ENCODE measurements at regions not wholly inside any gene's neighbourhood (a gene's known extent, or its start where the extent isn't known, plus 50 kb on each side); places are given as distances from the start of the nearest gene placed in this dataset.

DNA sequence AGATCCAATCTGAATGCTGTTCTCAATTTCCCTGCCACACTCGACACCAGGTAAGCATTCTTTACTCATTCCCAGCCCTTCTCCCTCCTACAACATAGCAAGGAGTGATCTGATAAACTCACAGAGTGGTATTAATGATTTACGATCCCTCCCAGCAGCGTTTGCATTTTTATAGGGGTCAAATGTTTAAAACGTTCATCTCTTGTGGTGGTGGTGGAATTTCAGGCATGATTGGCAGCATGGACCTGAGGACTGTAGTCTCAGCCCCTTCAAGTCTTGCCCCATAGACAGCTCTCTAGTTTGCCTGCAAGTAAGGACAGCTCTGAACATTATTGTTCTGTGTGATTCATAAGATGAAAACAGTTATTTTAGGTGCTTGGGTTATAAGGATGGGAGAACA, 565.7 kb downstream of the EFNB2 start (continued):
- TF ChIP-seq, protein P1, sequence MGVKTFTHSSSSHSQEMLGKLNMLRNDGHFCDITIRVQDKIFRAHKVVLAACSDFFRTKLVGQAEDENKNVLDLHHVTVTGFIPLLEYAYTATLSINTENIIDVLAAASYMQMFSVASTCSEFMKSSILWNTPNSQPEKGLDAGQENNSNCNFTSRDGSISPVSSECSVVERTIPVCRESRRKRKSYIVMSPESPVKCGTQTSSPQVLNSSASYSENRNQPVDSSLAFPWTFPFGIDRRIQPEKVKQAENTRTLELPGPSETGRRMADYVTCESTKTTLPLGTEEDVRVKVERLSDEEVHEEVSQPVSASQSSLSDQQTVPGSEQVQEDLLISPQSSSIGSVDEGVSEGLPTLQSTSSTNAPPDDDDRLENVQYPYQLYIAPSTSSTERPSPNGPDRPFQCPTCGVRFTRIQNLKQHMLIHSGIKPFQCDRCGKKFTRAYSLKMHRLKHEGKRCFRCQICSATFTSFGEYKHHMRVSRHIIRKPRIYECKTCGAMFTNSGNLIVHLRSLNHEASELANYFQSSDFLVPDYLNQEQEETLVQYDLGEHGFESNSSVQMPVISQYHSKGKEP (tag by site-specific recombination; IDR thresholded peaks at IDR 0.05), result 0 out of 2 replicates have a peak, but pooled peaks have one; percentile 24
- TF ChIP-seq, protein P2, sequence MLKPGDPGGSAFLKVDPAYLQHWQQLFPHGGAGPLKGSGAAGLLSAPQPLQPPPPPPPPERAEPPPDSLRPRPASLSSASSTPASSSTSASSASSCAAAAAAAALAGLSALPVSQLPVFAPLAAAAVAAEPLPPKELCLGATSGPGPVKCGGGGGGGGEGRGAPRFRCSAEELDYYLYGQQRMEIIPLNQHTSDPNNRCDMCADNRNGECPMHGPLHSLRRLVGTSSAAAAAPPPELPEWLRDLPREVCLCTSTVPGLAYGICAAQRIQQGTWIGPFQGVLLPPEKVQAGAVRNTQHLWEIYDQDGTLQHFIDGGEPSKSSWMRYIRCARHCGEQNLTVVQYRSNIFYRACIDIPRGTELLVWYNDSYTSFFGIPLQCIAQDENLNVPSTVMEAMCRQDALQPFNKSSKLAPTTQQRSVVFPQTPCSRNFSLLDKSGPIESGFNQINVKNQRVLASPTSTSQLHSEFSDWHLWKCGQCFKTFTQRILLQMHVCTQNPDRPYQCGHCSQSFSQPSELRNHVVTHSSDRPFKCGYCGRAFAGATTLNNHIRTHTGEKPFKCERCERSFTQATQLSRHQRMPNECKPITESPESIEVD (tag by site-specific recombination; IDR thresholded peaks at IDR 0.05), result peak; percentile 89
- TF ChIP-seq ZNF555 (tag by site-specific recombination; conservative IDR thresholded peaks at IDR 0.05), result no peak
- peak; percentile 65; the same call in 1 of the 2 replicates for TF ChIP-seq WT1 (tag by site-specific recombination; IDR thresholded peaks at IDR 0.05)
- TF ChIP-seq, protein P3, sequence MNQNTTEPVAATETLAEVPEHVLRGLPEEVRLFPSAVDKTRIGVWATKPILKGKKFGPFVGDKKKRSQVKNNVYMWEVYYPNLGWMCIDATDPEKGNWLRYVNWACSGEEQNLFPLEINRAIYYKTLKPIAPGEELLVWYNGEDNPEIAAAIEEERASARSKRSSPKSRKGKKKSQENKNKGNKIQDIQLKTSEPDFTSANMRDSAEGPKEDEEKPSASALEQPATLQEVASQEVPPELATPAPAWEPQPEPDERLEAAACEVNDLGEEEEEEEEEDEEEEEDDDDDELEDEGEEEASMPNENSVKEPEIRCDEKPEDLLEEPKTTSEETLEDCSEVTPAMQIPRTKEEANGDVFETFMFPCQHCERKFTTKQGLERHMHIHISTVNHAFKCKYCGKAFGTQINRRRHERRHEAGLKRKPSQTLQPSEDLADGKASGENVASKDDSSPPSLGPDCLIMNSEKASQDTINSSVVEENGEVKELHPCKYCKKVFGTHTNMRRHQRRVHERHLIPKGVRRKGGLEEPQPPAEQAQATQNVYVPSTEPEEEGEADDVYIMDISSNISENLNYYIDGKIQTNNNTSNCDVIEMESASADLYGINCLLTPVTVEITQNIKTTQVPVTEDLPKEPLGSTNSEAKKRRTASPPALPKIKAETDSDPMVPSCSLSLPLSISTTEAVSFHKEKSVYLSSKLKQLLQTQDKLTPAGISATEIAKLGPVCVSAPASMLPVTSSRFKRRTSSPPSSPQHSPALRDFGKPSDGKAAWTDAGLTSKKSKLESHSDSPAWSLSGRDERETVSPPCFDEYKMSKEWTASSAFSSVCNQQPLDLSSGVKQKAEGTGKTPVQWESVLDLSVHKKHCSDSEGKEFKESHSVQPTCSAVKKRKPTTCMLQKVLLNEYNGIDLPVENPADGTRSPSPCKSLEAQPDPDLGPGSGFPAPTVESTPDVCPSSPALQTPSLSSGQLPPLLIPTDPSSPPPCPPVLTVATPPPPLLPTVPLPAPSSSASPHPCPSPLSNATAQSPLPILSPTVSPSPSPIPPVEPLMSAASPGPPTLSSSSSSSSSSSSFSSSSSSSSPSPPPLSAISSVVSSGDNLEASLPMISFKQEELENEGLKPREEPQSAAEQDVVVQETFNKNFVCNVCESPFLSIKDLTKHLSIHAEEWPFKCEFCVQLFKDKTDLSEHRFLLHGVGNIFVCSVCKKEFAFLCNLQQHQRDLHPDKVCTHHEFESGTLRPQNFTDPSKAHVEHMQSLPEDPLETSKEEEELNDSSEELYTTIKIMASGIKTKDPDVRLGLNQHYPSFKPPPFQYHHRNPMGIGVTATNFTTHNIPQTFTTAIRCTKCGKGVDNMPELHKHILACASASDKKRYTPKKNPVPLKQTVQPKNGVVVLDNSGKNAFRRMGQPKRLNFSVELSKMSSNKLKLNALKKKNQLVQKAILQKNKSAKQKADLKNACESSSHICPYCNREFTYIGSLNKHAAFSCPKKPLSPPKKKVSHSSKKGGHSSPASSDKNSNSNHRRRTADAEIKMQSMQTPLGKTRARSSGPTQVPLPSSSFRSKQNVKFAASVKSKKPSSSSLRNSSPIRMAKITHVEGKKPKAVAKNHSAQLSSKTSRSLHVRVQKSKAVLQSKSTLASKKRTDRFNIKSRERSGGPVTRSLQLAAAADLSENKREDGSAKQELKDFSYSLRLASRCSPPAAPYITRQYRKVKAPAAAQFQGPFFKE (tag by site-specific recombination; IDR thresholded peaks at IDR 0.05; ENCODE audit: borderline replicate concordance), result no peak
- no peak for TF ChIP-seq ZNF133 (tag by site-specific recombination; IDR thresholded peaks at IDR 0.05)
- TF ChIP-seq ZBTB17 (tag by site-specific recombination; IDR thresholded peaks at IDR 0.05), result 0 out of 2 replicates have a peak, but pooled peaks have one; percentile 40
- TF ChIP-seq, protein P4, sequence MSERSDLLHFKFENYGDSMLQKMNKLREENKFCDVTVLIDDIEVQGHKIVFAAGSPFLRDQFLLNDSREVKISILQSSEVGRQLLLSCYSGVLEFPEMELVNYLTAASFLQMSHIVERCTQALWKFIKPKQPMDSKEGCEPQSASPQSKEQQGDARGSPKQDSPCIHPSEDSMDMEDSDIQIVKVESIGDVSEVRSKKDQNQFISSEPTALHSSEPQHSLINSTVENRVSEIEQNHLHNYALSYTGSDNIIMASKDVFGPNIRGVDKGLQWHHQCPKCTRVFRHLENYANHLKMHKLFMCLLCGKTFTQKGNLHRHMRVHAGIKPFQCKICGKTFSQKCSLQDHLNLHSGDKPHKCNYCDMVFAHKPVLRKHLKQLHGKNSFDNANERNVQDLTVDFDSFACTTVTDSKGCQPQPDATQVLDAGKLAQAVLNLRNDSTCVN (tag by site-specific recombination; optimal IDR thresholded peaks at IDR 0.05), result no peak
- peak; percentile 93 for TF ChIP-seq HOXD13 (CRISPR knock-in tag; IDR thresholded peaks at IDR 0.05; ENCODE audit: borderline replicate concordance)

DNA sequence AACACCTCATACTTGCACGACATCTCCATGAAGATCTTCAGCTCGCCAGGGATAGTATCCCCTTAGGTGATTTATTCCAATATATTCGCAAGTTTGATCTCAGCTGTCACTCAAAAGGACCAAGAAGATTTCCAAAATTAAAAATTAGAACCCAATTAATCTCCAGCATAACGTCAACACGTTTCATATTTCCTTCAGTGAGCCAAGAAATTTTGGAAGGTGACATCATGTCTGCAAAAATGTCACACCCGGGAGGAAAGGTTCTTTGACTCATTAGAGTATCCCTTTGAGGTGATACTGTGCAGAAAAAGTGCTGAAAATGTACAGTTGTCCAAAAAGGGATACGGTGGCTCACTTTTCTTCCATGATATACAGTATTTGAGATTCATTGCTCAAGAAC, 569.6 kb downstream of the EFNB2 start:
- Histone ChIP-seq H3K4me1 (ENCODE audit: control insufficient read depth, insufficient read depth, low read length) (peaks cover 9% of the 10 kb centered on the region; the same call in 1 of the 2 replicates), H3K36me3 (ENCODE audit: control insufficient read depth in 2 of 2, insufficient read depth in 1 of 2, low read length in 2 of 2) (no peaks in the 10 kb centered on the region), H3K27ac (ENCODE audit: extremely low read depth, low read depth, low read length) (no peak overlapping the region), H3K9me3 (ENCODE audit: control insufficient read depth, insufficient read depth, low read depth, low read length) (no peaks in the 10 kb centered on the region), H3K4me3 (ENCODE audit: low read depth, low read length) (no peak overlapping the region)
- 0 out of 2 replicates have a peak, but pooled peaks have one; percentile 18 for TF ChIP-seq ZSCAN23 (tag by site-specific recombination; IDR thresholded peaks at IDR 0.05)
- TF ChIP-seq ZNF501 (tag by site-specific recombination; IDR thresholded peaks at IDR 0.05), result peak; percentile 13; the same call in 1 of the 2 replicates
- TF ChIP-seq ZNF366 (tag by site-specific recombination; conservative IDR thresholded peaks at IDR 0.05), result 0 out of 2 replicates have a peak, but pooled peaks have one; percentile 43
- no peak for TF ChIP-seq ZNF202 (tag by site-specific recombination; IDR thresholded peaks at IDR 0.05; ENCODE audit: borderline replicate concordance)
- TF ChIP-seq ZEB2 (tag by site-specific recombination; IDR thresholded peaks at IDR 0.05), result peak; percentile 49; the same call in 1 of the 2 replicates
- TF ChIP-seq ZNF629 (tag by site-specific recombination; IDR thresholded peaks at IDR 0.05), result peak; percentile 84
- TF ChIP-seq, protein P5, sequence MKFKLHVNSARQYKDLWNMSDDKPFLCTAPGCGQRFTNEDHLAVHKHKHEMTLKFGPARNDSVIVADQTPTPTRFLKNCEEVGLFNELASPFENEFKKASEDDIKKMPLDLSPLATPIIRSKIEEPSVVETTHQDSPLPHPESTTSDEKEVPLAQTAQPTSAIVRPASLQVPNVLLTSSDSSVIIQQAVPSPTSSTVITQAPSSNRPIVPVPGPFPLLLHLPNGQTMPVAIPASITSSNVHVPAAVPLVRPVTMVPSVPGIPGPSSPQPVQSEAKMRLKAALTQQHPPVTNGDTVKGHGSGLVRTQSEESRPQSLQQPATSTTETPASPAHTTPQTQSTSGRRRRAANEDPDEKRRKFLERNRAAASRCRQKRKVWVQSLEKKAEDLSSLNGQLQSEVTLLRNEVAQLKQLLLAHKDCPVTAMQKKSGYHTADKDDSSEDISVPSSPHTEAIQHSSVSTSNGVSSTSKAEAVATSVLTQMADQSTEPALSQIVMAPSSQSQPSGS (tag by site-specific recombination; IDR thresholded peaks at IDR 0.05; ENCODE audit: low read depth), result 0 out of 2 replicates have a peak, but pooled peaks have one; percentile 51
- TF ChIP-seq, protein P6, sequence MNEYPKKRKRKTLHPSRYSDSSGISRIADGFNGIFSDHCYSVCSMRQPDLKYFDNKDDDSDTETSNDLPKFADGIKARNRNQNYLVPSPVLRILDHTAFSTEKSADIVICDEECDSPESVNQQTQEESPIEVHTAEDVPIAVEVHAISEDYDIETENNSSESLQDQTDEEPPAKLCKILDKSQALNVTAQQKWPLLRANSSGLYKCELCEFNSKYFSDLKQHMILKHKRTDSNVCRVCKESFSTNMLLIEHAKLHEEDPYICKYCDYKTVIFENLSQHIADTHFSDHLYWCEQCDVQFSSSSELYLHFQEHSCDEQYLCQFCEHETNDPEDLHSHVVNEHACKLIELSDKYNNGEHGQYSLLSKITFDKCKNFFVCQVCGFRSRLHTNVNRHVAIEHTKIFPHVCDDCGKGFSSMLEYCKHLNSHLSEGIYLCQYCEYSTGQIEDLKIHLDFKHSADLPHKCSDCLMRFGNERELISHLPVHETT (tag by site-specific recombination; IDR thresholded peaks at IDR 0.05), result no peak
- TF ChIP-seq ZIC2 (tag by site-specific recombination; IDR thresholded peaks at IDR 0.05), result no peak
- no peak for TF ChIP-seq ZXDB (tag by site-specific recombination; IDR thresholded peaks at IDR 0.05)
- peak; percentile 16; the same call in 1 of the 2 replicates for TF ChIP-seq ZNF394 (tag by site-specific recombination; IDR thresholded peaks at IDR 0.05; ENCODE audit: borderline replicate concordance)
- ChIA-PET CTCF (no interaction called here), POLR2A (no interaction called here)
